Gastrocnemius medialis (tissue), 4 donors: ENCODE measurements at regions not wholly inside any gene's neighbourhood (a gene's known extent, or its start where the extent isn't known, plus 50 kb on each side); places are given as distances from the start of the nearest gene placed in this dataset.

Source experiments
- ATAC-seq, 2 donors: fragments of 150-250 bp; one replicate each; pipeline ENCODE4 v1.9.1; 2016
- DNase-seq, 2 donors: peaks; one replicate each; pipeline ENCODE4 v3.0.0-alpha.2; 2019
- H3K27ac ChIP-seq, 4 donors: fragments of 200-600 bp; sonication (generic); 1 replicate in 1 of 4; 2 replicates in 3 of 4; pipeline ENCODE4 v1.5.1; 2016 to 2018; ENCODE audit warnings: mild to moderate bottlenecking in 2 of 4, moderate library complexity in 1 of 4
- H3K27me3 ChIP-seq, 3 donors: fragments of 200-600 bp; sonication (generic) in 2 of 3; 1 replicate in 1 of 3; 2 replicates in 2 of 3; pipeline versions ENCODE4 v1.5.1 to v1.6.0; 2016 to 2019; ENCODE audit warnings: mild to moderate bottlenecking in 1 of 3, moderate library complexity in 1 of 3
- H3K36me3 ChIP-seq, 2 donors: fragments of 200-600 bp; sonication (generic) in 1 of 2; one replicate each; pipeline ENCODE4 v1.5.1; 2017 to 2018
- H3K4me1 ChIP-seq, 2 donors: fragments of 200-600 bp; sonication (generic) in 1 of 2; one replicate each; pipeline ENCODE4 v1.5.1; 2016 to 2017; ENCODE audit warnings: mild to moderate bottlenecking in 2 of 2
- H3K4me3 ChIP-seq, 4 donors: fragments of 200-600 bp; sonication (generic) in 3 of 4; 1 replicate in 1 of 4; 2 replicates in 3 of 4; pipeline ENCODE4 v1.5.1; 2016 to 2019; ENCODE audit warnings: mild to moderate bottlenecking in 2 of 4
- H3K9me3 ChIP-seq, 3 donors: fragments of 200-600 bp; sonication (generic) in 2 of 3; 1 replicate in 1 of 3; 2 replicates in 2 of 3; pipeline ENCODE4 v1.5.1; 2016 to 2019
- POLR2A ChIP-seq, 2 donors: fragments of 450-650 bp; IDR thresholded peaks; one replicate each; pipeline ENCODE4 v1.6.1; 2017; ENCODE audit warnings: antibody characterized with exemption in 2 of 2, mild to moderate bottlenecking in 2 of 2, moderate library complexity in 2 of 2
- in situ Hi-C, 4 donors: fragments of 200-750 bp; cut with MboI; loops; one replicate each; pipeline versions ENCODE4 v1.15.0 to v1.8.0; 2017; ENCODE audit warnings: low sequenced_read_pairs in 4 of 4
- intact Hi-C: fragments of 100-400 bp; cut with DNase I; formaldehyde crosslinking; loops from one replicate; pipeline ENCODE4 v1.15.1; 2023; ENCODE audit warnings: low total_unique reads
- TF ChIP-seq, protein P1 (sequence below), 5 experiments: fragments of 450-650 bp in 3 of 5; fragments of 200-600 bp in 2 of 5; sonication (generic) in 2 of 5; IDR thresholded peaks in 4 of 5; conservative IDR thresholded peaks in 1 of 5; 1 replicate in 4 of 5; 2 replicates in 1 of 5; pipeline ENCODE4 v1.5.1; 2016 to 2019; ENCODE audit warnings: antibody characterized with exemption in 5 of 5, mild to moderate bottlenecking in 3 of 5, moderate library complexity in 3 of 5

DNA sequence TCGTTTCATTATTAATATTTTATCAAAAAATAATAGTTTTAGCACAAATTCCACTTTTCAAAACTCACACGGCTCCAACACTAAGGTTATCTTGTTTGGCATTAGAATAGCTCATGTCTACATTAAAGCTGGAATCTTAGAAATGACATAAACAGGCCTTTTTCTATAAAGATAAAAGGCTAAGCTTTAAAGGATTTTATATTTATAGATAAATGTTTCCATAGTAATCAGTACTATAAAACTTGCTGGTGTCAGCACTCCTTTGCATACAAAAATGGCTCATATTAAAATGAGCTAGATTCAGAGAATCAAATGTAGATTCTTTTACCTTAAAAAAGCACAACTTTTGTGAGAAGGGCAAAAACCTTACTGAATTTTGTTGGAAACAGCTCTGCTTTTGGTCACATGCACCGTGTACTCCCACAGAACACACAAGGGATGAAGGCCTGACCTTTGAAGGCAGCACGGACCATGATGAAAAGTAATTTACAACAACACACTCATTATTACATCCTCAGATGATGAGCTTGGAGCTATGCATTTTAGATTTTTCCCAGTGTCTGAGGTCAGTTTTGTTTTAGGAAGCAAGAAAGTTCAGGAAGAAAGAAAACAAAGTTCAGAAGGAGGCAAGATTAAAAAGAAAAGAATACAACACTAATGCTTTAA is 202.8 kb downstream of the BCAT1 start:
- no peaks in the 10 kb centered on the region for H3K27me3 ChIP-seq
- intact Hi-C loops = no loop called here
- in situ Hi-C loops = no loop called here
- H3K27ac ChIP-seq = no peak overlapping the region
- ATAC-seq (no peak), DNase-seq (no peak)
- TF ChIP-seq POLR2A (IDR thresholded peaks at IDR 0.05) = no peak
- TF ChIP-seq, protein P1, sequence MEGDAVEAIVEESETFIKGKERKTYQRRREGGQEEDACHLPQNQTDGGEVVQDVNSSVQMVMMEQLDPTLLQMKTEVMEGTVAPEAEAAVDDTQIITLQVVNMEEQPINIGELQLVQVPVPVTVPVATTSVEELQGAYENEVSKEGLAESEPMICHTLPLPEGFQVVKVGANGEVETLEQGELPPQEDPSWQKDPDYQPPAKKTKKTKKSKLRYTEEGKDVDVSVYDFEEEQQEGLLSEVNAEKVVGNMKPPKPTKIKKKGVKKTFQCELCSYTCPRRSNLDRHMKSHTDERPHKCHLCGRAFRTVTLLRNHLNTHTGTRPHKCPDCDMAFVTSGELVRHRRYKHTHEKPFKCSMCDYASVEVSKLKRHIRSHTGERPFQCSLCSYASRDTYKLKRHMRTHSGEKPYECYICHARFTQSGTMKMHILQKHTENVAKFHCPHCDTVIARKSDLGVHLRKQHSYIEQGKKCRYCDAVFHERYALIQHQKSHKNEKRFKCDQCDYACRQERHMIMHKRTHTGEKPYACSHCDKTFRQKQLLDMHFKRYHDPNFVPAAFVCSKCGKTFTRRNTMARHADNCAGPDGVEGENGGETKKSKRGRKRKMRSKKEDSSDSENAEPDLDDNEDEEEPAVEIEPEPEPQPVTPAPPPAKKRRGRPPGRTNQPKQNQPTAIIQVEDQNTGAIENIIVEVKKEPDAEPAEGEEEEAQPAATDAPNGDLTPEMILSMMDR (IDR thresholded peaks at IDR 0.05 in 4 of 5, conservative IDR thresholded peaks at IDR 0.05 in 1 of 5) = no peak
- no peak overlapping the region for H3K4me3 ChIP-seq
- H3K4me1 ChIP-seq = no peaks in the 10 kb centered on the region
- H3K9me3 ChIP-seq = no peaks in the 10 kb centered on the region
- no peaks in the 10 kb centered on the region for H3K36me3 ChIP-seq

DNA sequence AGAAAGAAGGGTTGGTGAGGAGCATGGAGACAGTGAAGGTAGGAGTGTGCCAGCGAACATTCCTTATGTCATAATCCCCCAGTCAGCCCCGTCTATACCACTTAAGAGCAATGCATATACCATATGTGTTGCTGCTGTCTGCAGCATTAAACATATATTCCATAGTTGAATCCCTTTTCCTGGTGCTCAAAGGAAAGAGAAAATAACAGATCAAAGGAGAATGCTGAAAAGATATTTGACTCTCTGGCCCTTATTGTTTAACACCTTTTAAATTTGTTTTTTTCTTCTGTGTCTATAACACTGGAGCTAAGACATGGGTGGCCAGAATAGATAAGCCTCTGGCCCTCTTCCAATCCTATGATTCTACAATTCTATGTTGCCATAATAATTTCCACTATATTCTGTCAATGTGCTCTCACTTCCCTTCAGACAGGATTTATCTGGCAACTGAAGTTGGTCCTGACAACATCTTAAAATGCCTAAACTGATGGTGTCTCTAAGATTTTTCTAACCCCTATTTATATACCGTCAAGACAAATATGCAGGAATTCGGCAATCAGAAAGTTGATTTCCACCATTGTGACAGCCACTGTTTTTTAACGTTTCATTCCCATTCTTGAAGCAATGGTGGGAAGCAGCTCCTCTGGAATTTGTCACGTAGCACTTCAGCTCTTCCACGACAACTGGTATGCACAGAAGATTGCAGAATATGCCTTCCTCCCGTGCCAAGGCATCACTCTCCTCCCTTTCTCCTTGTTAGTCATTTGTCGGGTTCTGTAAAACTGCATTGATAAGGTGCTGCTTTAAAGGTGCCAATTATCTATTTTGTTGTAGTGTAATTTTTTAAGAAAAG is 204.7 kb downstream of the BCAT1 start:
- Histone ChIP-seq H3K27ac (no peak overlapping the region), H3K27me3 (no peaks in the 10 kb centered on the region), H3K4me1 (no peaks in the 10 kb centered on the region), H3K36me3 (no peaks in the 10 kb centered on the region), H3K9me3 (no peaks in the 10 kb centered on the region), H3K4me3 (no peak overlapping the region)
- in situ Hi-C loops = no loop called here
- intact Hi-C loops = no loop called here
- ATAC-seq = no peak
- DNase-seq = no peak
- TF ChIP-seq, protein P1 (IDR thresholded peaks at IDR 0.05 in 4 of 5, conservative IDR thresholded peaks at IDR 0.05 in 1 of 5) = no peak
- TF ChIP-seq POLR2A (IDR thresholded peaks at IDR 0.05) = no peak

DNA sequence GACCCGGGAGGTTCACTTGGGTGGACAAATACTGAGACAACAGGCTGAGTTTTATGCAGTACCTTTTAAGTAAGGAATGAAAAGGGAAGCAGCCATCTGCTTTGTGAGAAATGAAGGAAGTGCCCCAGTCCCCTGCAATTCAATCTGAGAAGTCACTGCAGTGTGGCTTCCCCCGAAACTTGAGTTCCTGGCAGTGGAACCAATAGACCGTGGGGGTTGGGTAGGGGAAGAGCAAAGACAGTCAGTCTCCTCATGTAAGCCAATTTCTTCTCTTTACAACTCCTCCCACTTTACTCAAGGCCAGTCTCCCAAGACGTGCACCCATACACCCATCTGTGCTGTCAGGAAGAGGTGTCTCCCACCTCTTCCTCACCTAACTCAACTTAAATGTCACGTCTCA is 206.5 kb downstream of the BCAT1 start:
- peak; percentile 23 to 38 for DNase-seq
- intact Hi-C loops = no loop called here
- H3K4me1 ChIP-seq = no peaks in the 10 kb centered on the region
- in situ Hi-C loops = no loop called here
- TF ChIP-seq, protein P1 (IDR thresholded peaks at IDR 0.05 in 4 of 5, conservative IDR thresholded peaks at IDR 0.05 in 1 of 5) = no peak
- TF ChIP-seq POLR2A (IDR thresholded peaks at IDR 0.05) = no peak
- no peaks in the 10 kb centered on the region for H3K9me3 ChIP-seq
- no peaks in the 10 kb centered on the region for H3K36me3 ChIP-seq
- no peaks in the 10 kb centered on the region for H3K27me3 ChIP-seq
- H3K4me3 ChIP-seq = no peak overlapping the region
- no peak for ATAC-seq
- no peak overlapping the region for H3K27ac ChIP-seq

DNA sequence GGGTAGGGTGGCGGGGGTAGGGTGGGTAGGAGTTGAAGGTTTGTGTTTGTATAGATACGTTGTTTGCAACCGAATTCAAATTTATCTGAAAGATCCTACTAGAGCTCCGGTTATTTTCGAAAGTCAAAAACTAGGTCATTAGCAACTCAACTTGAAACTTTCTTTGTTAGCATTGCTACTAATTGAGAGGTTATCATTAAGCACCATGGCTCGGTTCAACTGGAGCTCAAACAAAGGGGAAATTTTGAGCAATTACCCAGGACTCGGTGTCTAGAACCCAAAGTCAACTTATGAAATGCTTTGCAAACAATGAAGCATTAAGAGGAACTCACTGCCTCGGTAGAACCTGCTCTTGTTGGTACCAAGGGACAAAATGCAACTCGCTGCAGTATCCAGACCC is 207.7 kb downstream of the BCAT1 start:
- Histone ChIP-seq H3K27me3 (no peaks in the 10 kb centered on the region), H3K4me3 (no peak overlapping the region), H3K36me3 (no peaks in the 10 kb centered on the region), H3K9me3 (no peaks in the 10 kb centered on the region), H3K27ac (no peak overlapping the region), H3K4me1 (no peaks in the 10 kb centered on the region)
- no peak for ATAC-seq
- DNase-seq = no peak
- TF ChIP-seq POLR2A (IDR thresholded peaks at IDR 0.05) = no peak
- TF ChIP-seq, protein P1 (IDR thresholded peaks at IDR 0.05 in 4 of 5, conservative IDR thresholded peaks at IDR 0.05 in 1 of 5) = no peak
- in situ Hi-C loops = no loop called here
- intact Hi-C loops = no loop called here
